HCEC 1CT (cell line): ENCODE measurements at regions not wholly inside any gene's neighbourhood (a gene's known extent, or its start where the extent isn't known, plus 50 kb on each side); places are given as distances from the start of the nearest gene placed in this dataset.

Experiments
- DNase-seq: peaks from one replicate; pipeline ENCODE4 v3.0.0-alpha.2; 2017

DNA sequence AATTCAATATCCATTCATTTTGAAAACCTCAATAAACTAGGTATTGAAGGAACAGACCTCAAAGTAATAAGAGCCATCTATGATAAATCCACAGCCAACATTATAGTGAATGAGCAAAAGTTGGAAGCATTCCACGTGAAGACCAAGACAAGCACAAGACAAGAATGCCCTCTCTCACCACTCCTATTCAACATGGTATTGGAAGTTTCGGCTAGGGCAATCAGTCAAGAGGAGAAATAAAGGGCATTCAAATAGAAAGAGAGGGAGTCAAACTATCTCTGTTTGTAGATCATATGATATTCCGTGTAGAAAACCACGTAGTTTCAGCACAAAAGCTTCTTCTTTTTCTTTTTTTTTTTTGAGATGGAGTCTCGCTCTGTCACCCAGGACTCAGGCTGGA, 550.3 kb downstream of the FSCB start:
- DNase-seq = no peak

- no peak for DNase-seq
These were observed 557.7 kb downstream of the FSCB start for GRCh38 chr14:43949400-43949799.

DNA sequence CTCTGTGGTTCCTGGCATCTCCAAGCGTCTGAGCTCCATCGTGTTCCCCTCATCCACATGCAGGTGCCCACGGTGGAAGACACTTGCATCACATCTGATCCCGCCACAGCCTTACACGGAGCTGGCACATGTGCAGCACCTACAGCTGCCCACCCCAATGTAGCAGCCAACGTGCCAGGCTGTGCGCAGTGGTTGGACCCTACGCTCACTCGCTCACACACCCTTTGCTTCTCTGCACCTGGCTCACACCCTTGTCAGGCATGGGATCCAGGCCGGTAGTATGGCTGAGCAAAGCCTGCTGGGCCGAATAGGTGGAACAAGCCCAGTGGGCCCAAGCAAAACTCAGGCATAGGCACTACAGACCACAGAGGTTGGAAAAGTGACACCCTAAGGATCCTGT, 567.2 kb downstream of the FSCB start:
- DNase-seq = no peak

- DNase-seq = no peak
These were observed 568.3 kb downstream of the FSCB start for GRCh38 chr14:43938588-43939281.

DNA sequence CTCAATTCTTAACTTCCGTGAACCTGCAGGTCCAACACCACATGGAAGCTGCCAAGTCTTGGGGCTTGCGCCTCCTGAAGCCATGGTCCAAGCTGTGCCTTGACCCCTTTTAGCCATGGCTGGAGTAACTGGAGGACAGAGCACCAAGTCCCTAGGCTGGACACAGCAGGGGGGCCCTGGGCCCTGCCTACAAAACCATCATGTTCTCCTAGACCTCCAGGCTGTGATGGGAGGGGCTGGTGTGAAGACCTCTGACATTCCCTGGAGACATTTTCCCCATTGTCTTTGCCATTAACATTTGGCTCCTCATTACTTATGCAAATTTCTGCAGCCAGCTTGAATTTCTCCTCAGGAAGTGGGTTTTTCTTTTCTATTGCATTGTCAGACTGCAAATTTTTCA, 570.1 kb downstream of the FSCB start:
- no peak for DNase-seq

GRCh38 chr14:43934102-43934501, 573.0 kb downstream of the FSCB start:
- no peak for DNase-seq

GRCh38 chr14:43914041-43914693, 592.9 kb downstream of the FSCB start:
- no peak for DNase-seq

DNA sequence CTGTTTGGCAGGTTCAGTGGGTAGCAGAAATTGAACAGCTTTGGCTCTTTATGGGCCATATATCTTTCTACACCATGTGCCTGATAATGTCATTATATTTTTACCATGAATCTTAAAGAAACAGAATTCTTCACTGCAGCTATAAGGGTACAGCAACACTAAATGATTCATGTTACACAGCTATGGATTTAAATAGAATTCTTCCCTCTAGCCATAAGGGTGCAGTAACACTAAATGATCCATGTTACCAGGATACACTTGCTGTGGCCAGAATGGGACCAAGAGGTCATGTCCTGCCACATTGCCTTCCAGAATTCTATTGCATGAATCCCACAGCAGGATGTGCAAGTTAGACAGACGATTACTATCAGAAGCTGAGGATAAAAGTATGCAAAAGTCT, 603.9 kb downstream of the FSCB start:
- DNase-seq = no peak

GRCh38 chr14:43901911-43902673, 605.0 kb downstream of the FSCB start:
- DNase-seq = no peak

- no peak for DNase-seq
These were observed 606.9 kb downstream of the FSCB start for GRCh38 chr14:43900173-43900655.

DNA sequence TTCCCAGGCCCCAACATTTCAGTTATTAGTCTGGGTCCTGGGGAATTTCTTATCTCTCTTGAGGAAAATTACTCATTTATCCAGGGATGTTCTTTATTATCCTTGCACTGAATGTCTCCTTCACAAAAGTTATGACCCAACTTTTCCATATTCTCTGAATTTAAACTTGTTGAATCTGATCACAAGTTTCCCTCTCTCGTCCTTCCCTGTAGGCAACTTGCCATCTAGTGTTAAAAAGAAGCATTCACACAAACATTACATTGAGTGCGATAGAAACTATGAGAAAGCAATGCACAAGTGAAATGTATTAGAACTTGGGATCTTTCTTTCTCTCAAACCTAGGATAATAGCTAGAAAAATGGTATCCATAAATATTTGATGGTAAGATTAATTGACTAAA, 608.4 kb downstream of the FSCB start:
- DNase-seq = no peak

DNA sequence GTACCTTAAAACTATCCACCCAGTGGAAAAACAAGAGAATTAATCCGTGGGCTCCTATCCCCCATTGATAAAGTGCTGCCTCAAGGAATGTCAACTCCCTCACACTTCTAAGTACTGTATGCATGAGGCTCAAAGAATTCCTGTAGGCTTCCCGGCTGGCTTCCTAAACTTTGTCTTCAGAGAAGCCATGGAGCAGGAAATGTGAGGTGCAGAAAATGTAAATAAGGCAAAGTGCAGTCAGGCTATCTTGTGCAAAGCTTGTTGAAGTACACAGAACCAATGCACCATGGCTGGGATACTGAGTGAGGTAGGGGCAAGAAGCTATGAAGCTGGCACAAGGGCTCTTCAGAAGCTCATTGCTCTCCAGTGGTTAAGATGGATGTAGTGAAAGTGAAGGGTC, 611.0 kb downstream of the FSCB start:
- no peak for DNase-seq

DNA sequence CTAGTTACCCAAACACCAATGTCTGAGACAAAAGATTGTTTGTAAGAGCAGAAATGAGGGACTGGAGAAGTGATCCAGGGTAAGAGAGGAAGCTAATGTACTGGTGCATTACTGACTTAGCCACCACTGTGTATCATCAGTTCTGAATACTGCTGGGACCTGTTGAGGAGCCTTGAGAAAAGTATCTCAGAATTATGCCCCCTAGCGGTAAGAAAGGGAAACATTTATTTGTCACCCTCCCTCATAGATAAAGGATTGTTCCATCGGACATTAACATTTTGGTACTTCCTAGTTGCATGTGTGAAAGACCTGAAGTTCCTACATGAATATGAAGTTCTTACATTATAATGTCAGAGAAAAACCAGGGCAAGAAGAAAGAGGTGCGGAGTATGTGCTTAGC, 612.5 kb downstream of the FSCB start:
- DNase-seq = no peak

DNA sequence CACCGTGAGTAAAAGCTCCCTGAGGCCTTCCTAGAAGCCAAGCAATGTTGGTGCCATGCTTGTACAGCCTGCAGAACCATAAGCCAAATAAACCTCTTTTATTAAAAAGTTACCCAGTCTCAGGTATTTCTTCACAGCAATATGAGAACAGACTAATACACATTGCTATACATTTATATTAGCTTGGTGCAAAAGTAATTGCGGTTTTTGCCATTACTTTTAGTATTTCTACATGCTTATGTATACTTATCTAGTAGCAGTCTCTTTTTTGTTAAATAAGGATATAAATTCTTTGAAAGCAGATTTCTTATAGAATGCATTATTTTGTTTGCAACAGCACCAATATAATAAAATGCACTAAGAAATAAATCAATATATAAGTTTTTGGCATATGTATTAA, 619.6 kb downstream of the FSCB start:
- DNase-seq = no peak

DNA sequence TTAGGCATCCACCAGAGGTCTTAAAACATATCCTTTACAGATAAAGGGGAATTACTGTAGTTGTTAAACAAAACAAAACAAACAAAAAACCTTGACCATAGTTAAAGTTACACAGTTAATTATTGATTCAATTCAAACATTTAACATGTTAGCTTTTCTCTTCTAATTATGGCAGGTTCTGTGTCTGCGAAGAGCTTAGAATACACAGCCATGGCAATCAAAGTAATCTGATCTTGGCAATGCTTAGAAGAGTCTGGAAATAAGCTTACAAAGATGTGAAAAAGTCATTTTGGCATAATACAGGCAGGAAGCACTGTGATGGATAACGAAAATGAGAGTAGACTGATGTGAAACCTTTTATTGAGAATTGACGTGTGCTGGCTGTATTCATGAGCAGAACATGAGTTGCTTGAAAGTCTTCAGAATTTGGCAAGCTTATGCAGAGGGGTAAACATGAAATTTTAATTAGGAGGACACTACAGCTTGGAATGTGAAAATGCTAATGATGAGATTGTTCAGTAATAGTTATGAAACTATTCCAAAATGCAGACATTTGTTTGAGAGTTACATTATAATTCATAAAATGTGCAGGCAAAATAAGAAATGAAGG, 629.6 kb downstream of the FSCB start:
- no peak for DNase-seq

DNA sequence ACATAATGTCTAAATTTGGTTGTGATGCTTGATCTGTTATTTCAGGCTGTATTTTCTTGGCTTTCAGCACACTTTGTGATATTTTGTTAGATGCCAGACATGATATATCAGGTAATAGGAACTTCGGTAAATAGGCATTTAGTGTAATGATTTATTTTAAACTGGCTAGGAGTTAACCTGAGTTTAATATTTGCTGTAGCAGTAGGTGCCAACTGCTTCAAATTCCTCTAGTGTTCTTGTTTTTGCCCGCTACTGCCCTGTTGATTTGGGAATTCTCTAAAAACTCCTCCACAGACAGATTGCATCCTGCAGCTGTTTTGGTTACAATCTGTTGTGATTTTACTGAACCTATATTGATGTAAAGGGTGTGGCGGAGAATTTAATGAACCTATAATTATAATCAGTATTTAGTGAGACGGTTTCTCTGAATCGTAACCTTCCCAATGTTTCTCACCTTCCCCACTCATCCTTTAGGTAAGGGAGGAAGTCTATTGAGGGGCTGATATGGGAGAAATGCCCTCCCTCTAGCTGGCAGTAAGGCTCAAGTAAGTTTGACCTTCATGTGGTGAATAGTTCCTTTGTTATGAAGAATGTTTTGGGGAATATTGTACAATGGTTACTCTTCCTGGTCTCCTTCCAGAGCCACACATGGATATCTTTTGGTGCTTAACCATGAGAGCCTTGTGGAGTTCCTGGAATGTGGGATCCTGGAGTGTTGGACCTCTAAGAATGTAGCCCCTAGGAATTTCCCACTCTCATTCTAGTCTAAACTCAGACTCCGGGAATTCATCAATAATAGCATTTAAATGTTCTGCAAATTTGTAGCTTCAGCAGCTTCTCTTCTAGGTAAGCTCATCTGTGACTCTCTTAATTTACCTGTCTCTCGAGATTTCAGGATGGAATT, 634.1 kb downstream of the FSCB start:
- no peak for DNase-seq

GRCh38 chr14:43872222-43872621, 634.9 kb downstream of the FSCB start:
- no peak for DNase-seq

DNA sequence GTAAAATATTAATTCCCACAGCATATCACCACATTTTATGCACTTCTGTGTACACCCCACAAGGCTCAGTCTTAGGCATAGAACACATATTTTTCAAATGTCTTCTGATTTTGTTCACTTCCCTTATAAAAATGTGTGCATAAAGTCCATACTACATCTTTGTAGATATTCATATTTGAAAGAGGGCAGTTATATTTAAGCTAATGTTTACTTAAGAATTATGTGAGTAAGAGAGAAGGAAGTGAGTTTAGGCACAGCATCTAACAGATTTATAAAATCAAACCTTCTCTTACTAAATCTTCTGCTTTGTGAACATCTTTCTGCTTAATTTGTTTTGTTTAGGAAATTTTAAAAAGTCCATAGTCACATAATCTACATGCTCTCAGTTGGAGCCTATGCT, 648.1 kb downstream of the FSCB start:
- DNase-seq = no peak

- DNase-seq = no peak
These were observed 651.5 kb downstream of the FSCB start for GRCh38 chr14:43855556-43855955.

DNA sequence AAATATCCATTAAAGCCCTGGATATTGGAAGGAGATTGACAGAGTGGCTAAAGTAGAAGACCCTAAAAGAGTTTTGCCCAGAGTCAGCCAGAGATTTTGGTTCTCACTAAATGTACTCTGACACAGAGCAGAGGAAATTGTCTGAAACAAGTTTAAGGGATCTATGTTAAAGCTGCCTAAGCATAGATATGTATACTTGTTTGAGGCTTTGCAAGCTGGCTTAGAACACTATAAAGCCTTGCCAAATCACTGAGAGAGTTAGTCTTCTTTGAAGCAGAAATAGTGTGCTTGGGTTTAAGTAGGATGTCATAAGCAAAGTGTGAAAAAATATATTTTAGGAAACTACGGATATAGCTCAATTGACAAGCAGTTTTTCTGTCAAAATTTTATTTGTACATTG, 653.5 kb downstream of the FSCB start:
- no peak for DNase-seq

DNA sequence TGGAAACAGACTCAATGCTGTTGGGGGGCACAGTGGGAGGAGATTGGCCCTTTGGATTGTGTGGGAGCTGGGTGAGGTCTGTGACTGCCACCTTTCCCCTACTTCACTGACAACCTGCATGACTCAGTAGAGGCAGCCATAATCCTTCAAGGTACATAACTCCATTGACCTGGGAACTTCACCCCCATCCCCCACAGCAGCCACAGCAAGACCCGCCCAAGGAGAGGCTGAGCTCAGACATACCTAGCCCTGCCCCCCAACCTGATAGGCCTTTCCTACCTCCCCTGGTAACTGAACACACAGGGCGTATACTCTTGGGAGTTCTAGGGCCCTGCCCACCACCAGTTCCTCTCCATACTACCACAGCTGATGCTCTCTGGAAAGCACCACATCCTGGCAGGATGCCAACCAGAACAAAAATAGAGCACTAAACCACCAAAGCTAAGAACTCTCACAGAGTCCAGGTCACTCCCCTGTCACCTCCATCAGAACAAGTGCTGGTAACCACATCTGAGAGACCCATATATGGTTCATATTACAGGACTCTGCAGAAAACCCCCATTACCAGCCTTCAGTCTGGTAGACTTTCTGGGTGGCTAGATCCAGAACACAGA, 703.9 kb downstream of the FSCB start:
- DNase-seq = no peak

DNA sequence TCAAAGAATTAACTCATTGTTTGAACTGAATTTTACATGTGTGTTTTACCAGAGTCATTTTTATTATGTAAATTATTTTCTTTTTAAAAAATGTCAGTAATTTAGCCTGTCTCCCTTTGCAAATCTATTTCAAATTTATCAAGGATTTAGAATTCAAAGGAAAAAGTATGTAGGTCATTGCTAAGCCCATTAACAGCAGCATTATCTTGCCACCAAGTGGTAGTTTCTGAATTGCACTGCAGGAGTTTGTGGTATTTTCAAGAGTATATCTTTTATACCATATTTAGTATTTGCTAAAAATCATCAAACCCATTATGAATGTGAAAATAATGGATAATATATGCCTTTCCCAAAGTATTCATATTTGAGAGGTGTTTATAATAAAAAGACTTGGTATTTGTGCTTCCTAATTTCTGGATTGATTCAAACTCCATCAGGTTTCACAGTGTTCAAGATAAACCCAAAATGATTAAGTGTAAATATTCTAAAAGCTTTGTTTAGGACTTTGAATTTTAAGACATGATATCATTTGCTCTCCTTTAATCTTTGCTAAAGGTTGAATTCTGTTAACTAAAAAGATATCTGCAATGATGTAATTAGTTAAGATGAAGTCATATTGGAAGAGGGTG, 711.4 kb downstream of the FSCB start:
- no peak for DNase-seq
